ENCODE measurements at regions not wholly inside any gene's neighbourhood (a gene's known extent, or its start where the extent isn't known, plus 50 kb on each side); places are given as distances from the start of the nearest gene placed in this dataset.

DNA sequence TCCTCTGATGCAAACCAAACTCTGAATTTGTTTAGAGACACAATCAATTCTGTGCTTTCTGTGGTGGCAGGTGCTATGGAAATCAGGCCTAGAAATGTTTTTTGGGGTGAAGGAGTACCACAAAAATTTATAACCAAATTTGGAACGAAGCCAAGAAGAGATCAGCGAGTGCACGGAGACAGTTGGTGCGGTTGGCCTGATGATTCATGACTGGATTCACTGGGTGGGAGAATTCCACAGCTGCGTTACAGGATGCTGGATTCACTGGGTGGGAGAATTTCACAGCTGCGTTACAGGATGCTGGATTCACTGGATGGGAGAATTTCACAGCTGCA lies 135.6 kb upstream of the IRX4 start:
- H3K9me2 ChIP-seq (replicated peaks; ENCODE audit: control insufficient read depth, low read length): no peaks in the 10 kb centered on the region
- H3K36me3 ChIP-seq (ENCODE audit: control insufficient read depth, low read length): no peaks in the 10 kb centered on the region
- no peaks in the 10 kb centered on the region for H3K4me1 ChIP-seq (ENCODE audit: control insufficient read depth, low read length)
- H4K20me1 ChIP-seq (ENCODE audit: control insufficient read depth, insufficient read depth, low read depth, low read length): no peaks in the 10 kb centered on the region
- TF ChIP-seq, protein P1, sequence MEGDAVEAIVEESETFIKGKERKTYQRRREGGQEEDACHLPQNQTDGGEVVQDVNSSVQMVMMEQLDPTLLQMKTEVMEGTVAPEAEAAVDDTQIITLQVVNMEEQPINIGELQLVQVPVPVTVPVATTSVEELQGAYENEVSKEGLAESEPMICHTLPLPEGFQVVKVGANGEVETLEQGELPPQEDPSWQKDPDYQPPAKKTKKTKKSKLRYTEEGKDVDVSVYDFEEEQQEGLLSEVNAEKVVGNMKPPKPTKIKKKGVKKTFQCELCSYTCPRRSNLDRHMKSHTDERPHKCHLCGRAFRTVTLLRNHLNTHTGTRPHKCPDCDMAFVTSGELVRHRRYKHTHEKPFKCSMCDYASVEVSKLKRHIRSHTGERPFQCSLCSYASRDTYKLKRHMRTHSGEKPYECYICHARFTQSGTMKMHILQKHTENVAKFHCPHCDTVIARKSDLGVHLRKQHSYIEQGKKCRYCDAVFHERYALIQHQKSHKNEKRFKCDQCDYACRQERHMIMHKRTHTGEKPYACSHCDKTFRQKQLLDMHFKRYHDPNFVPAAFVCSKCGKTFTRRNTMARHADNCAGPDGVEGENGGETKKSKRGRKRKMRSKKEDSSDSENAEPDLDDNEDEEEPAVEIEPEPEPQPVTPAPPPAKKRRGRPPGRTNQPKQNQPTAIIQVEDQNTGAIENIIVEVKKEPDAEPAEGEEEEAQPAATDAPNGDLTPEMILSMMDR (IDR thresholded peaks at IDR 0.05; ENCODE audit: low read depth, low read length, poor library complexity, severe bottlenecking): no peak
- TF ChIP-seq EZH2phosphoT487 (IDR thresholded peaks at IDR 0.05; ENCODE audit: borderline replicate concordance, low read length): no peak
- no peaks in the 10 kb centered on the region for H3F3A ChIP-seq (ENCODE audit: control insufficient read depth, insufficient read depth)
- H3K27ac ChIP-seq (ENCODE audit: low read depth, low read length): no peak overlapping the region
- no peaks in the 10 kb centered on the region for H3K79me2 ChIP-seq (ENCODE audit: control insufficient read depth, low read length)
- H3K27me3 ChIP-seq (ENCODE audit: control insufficient read depth, low read length): no peaks in the 10 kb centered on the region
- H3K4me2 ChIP-seq (ENCODE audit: low read length): no peak overlapping the region
- H3K9me3 ChIP-seq (ENCODE audit: control insufficient read depth, insufficient read depth, low read length): no peaks in the 10 kb centered on the region
- no peak overlapping the region for H3K4me3 ChIP-seq (ENCODE audit: low read length)

DNA sequence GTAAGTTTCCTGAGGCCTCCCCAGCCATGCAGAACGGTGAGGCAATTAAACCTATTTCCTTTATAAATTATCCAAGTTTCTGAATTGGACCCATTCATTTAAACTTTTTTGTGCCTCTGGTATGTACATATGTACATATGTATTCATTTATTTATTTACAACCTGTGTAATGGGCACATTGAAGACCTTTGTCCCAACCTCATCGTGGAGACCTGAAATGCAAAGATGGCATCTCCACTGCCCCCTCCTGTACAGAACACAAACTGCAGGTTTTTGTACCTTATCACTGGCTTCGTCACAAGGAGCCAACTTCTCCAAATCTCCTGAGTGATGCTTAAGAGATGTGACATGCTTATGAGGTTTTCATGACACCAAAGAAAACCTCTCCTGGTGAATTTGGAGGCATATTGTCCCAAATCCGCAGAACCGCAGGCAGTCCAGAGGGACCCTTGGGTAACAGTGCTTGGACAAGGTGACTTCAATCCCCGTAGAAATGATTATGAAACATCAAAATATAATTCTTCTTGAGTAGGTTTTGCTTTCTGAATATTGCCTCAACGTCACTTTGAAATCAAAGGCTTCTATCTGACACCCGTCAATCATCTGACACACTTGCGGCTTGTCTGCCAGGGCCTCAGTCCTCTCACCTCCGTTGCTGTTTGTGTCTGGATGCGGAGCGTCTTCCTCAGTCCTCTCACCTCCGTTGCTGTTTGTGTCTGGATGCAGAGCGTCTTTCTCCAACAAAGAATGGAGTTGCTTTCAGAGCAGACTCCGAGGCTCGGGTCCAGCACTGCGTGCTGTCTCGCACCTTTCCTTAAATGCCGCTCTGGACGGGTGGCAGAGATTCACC lies 135.0 kb upstream of the IRX4 start:
- Histone ChIP-seq H3K27ac (ENCODE audit: low read depth, low read length) (no peak overlapping the region), H3F3A (ENCODE audit: control insufficient read depth, insufficient read depth) (no peaks in the 10 kb centered on the region), H3K4me2 (ENCODE audit: low read length) (no peak overlapping the region), H3K4me3 (ENCODE audit: low read length) (no peak overlapping the region), H3K9me2 (replicated peaks; ENCODE audit: control insufficient read depth, low read length) (no peaks in the 10 kb centered on the region), H3K9me3 (ENCODE audit: control insufficient read depth, insufficient read depth, low read length) (no peaks in the 10 kb centered on the region), H4K20me1 (ENCODE audit: control insufficient read depth, insufficient read depth, low read depth, low read length) (no peaks in the 10 kb centered on the region), H3K79me2 (ENCODE audit: control insufficient read depth, low read length) (no peaks in the 10 kb centered on the region), H3K27me3 (ENCODE audit: control insufficient read depth, low read length) (no peaks in the 10 kb centered on the region), H3K36me3 (ENCODE audit: control insufficient read depth, low read length) (no peaks in the 10 kb centered on the region), H3K4me1 (ENCODE audit: control insufficient read depth, low read length) (no peaks in the 10 kb centered on the region)
- no peak for TF ChIP-seq EZH2phosphoT487 (IDR thresholded peaks at IDR 0.05; ENCODE audit: borderline replicate concordance, low read length)
- TF ChIP-seq, protein P1 (IDR thresholded peaks at IDR 0.05; ENCODE audit: low read depth, low read length, poor library complexity, severe bottlenecking): peak; percentile 81

DNA sequence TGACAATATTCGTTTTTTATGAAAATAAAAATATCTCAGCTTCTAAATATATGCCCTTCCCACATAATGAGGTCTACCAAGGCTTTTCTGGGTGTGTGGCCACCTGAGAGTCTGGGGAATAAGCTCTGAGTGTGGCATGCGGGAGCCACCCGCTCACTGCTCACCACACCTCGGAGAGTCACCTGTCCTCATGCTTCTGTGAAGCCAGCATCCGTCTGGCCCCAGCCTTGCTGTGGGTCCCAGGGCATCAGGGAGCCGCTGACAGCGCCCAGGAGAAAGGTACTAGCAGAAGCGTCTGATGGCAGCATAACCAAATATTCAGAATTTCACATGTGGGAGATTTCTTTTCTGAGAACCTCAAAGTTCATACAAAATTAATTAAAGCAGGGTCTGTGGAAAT lies 133.2 kb upstream of the IRX4 start:
- Histone ChIP-seq H3K9me2 (replicated peaks; ENCODE audit: control insufficient read depth, low read length) (no peaks in the 10 kb centered on the region), H3K4me1 (ENCODE audit: control insufficient read depth, low read length) (no peaks in the 10 kb centered on the region), H3K9me3 (ENCODE audit: control insufficient read depth, insufficient read depth, low read length) (no peaks in the 10 kb centered on the region), H3K79me2 (ENCODE audit: control insufficient read depth, low read length) (no peaks in the 10 kb centered on the region), H3K36me3 (ENCODE audit: control insufficient read depth, low read length) (no peaks in the 10 kb centered on the region), H3K4me2 (ENCODE audit: low read length) (no peak overlapping the region), H3K4me3 (ENCODE audit: low read length) (no peak overlapping the region), H3F3A (ENCODE audit: control insufficient read depth, insufficient read depth) (no peaks in the 10 kb centered on the region), H3K27ac (ENCODE audit: low read depth, low read length) (no peak overlapping the region), H3K27me3 (ENCODE audit: control insufficient read depth, low read length) (no peaks in the 10 kb centered on the region), H4K20me1 (ENCODE audit: control insufficient read depth, insufficient read depth, low read depth, low read length) (no peaks in the 10 kb centered on the region)
- TF ChIP-seq, protein P1 (IDR thresholded peaks at IDR 0.05; ENCODE audit: low read depth, low read length, poor library complexity, severe bottlenecking): no peak
- TF ChIP-seq EZH2phosphoT487 (IDR thresholded peaks at IDR 0.05; ENCODE audit: borderline replicate concordance, low read length): no peak

Measured in DOHH2 (cell line).